Upper lobe of left lung (tissue), 4 donors: ENCODE measurements at regions not wholly inside any gene's neighbourhood (a gene's known extent, or its start where the extent isn't known, plus 50 kb on each side); places are given as distances from the start of the nearest gene placed in this dataset.

ENCODE experiments used
- CTCF ChIP-seq, 6 experiments: fragments of 450-650 bp in 4 of 6; fragments of 200-600 bp in 2 of 6; sonication (generic) in 2 of 6; IDR thresholded peaks; one replicate each; pipeline ENCODE4 v1.5.1; 2016 to 2019; ENCODE audit warnings: antibody characterized with exemption in 6 of 6
- EP300 ChIP-seq, 4 donors: sonication (generic); formaldehyde crosslinking; IDR thresholded peaks; one replicate each; pipeline ENCODE4 v1.5.1; 2017; ENCODE audit warnings: antibody characterized with exemption in 4 of 4, control low read depth in 2 of 4
- POLR2A ChIP-seq, 4 donors: fragments of 450-650 bp; IDR thresholded peaks; one replicate each; pipeline ENCODE4 v1.5.1; 2016 to 2017; ENCODE audit warnings: antibody characterized with exemption in 4 of 4, mild to moderate bottlenecking in 2 of 4

- no peak for TF ChIP-seq CTCF (IDR thresholded peaks at IDR 0.05)
- no peak for TF ChIP-seq POLR2A (IDR thresholded peaks at IDR 0.05)
- TF ChIP-seq EP300 (IDR thresholded peaks at IDR 0.05), result no peak
Observed at GRCh38 chr4:132488555-132488954, 660.5 kb upstream of the PCDH10 start.
